ENCODE measurements at regions not wholly inside any gene's neighbourhood (a gene's known extent, or its start where the extent isn't known, plus 50 kb on each side); places are given as distances from the start of the nearest gene placed in this dataset.

- no peak for FAIRE-seq
- Histone ChIP-seq H3K27me3 (ENCODE audit: control insufficient read depth, insufficient read depth, low read length) (no peaks in the 10 kb centered on the region), H3K36me3 (ENCODE audit: control insufficient read depth in 2 of 3, insufficient read depth in 3 of 3, low read length in 3 of 3) (no peaks in the 10 kb centered on the region), H3K4me3 (ENCODE audit: low read length in 3 of 3) (no peak overlapping the region), H3K4me1 (ENCODE audit: control insufficient read depth in 2 of 3, insufficient read depth in 2 of 3, low read depth in 1 of 3, low read length in 3 of 3) (no peaks in the 10 kb centered on the region), H3K9ac (ENCODE audit: low read length in 3 of 3) (no peak overlapping the region), H3K27ac (ENCODE audit: low read depth in 2 of 2, low read length in 2 of 2) (no peak overlapping the region), H3K9me3 (ENCODE audit: control insufficient read depth in 2 of 3, insufficient read depth in 1 of 3, low read length in 3 of 3) (no peaks in the 10 kb centered on the region)
- no peak for TF ChIP-seq CTCF (IDR thresholded peaks at IDR 0.05; ENCODE audit: borderline replicate concordance, extremely low read depth, insufficient read depth)
- intact Hi-C loops (cut with DNase I), result no loop called here
- no peak for DNase-seq
These were observed 231.6 kb downstream of the RBM19 start for GRCh38 chr12:113734503-113734902.

GRCh38 chr12:113732916-113733315 lies 233.2 kb downstream of the RBM19 start:
- TF ChIP-seq CTCF (IDR thresholded peaks at IDR 0.05; ENCODE audit: borderline replicate concordance, extremely low read depth, insufficient read depth), result no peak

GRCh38 chr12:113727651-113728061 lies 238.5 kb downstream of the RBM19 start:
- Histone ChIP-seq H3K4me3 (ENCODE audit: low read length in 3 of 3) (no peak overlapping the region), H3K36me3 (ENCODE audit: control insufficient read depth in 2 of 3, insufficient read depth in 3 of 3, low read length in 3 of 3) (no peaks in the 10 kb centered on the region), H3K27ac (ENCODE audit: low read depth in 2 of 2, low read length in 2 of 2) (no peak overlapping the region), H3K27me3 (ENCODE audit: control insufficient read depth, insufficient read depth, low read length) (no peaks in the 10 kb centered on the region), H3K9ac (ENCODE audit: low read length in 3 of 3) (no peak overlapping the region), H3K4me1 (ENCODE audit: control insufficient read depth in 2 of 3, insufficient read depth in 2 of 3, low read depth in 1 of 3, low read length in 3 of 3) (no peaks in the 10 kb centered on the region), H3K9me3 (ENCODE audit: control insufficient read depth in 2 of 3, insufficient read depth in 1 of 3, low read length in 3 of 3) (peaks cover 0 to 8% (median 2%) of the 10 kb centered on the region in 3 donors)
- FAIRE-seq (no peak), DNase-seq (no peak)
- TF ChIP-seq CTCF (IDR thresholded peaks at IDR 0.05; ENCODE audit: borderline replicate concordance, extremely low read depth, insufficient read depth), result no peak
- intact Hi-C loops (cut with DNase I), result no loop called here

More at GRCh38 chr12:113732916-113733315, 233.2 kb downstream of the RBM19 start:
- FAIRE-seq (no peak), DNase-seq (no peak)
- intact Hi-C loops (cut with DNase I), result no loop called here
- Histone ChIP-seq H3K36me3 (ENCODE audit: control insufficient read depth in 2 of 3, insufficient read depth in 3 of 3, low read length in 3 of 3) (no peaks in the 10 kb centered on the region), H3K4me3 (ENCODE audit: low read length in 3 of 3) (no peak overlapping the region), H3K27ac (ENCODE audit: low read depth in 2 of 2, low read length in 2 of 2) (no peak overlapping the region), H3K4me1 (ENCODE audit: control insufficient read depth in 2 of 3, insufficient read depth in 2 of 3, low read depth in 1 of 3, low read length in 3 of 3) (no peaks in the 10 kb centered on the region), H3K9ac (ENCODE audit: low read length in 3 of 3) (no peak overlapping the region), H3K27me3 (ENCODE audit: control insufficient read depth, insufficient read depth, low read length) (no peaks in the 10 kb centered on the region), H3K9me3 (ENCODE audit: control insufficient read depth in 2 of 3, insufficient read depth in 1 of 3, low read length in 3 of 3) (no peaks in the 10 kb centered on the region)

- DNase-seq, result no peak
- no peak for TF ChIP-seq CTCF (IDR thresholded peaks at IDR 0.05; ENCODE audit: borderline replicate concordance, extremely low read depth, insufficient read depth)
- Histone ChIP-seq H3K27ac (ENCODE audit: low read depth in 2 of 2, low read length in 2 of 2) (no peak overlapping the region), H3K27me3 (ENCODE audit: control insufficient read depth, insufficient read depth, low read length) (no peaks in the 10 kb centered on the region), H3K9ac (ENCODE audit: low read length in 3 of 3) (no peak overlapping the region), H3K9me3 (ENCODE audit: control insufficient read depth in 2 of 3, insufficient read depth in 1 of 3, low read length in 3 of 3) (peaks cover 0 to 8% (median 2%) of the 10 kb centered on the region in 3 donors), H3K4me3 (ENCODE audit: low read length in 3 of 3) (no peak overlapping the region), H3K4me1 (ENCODE audit: control insufficient read depth in 2 of 3, insufficient read depth in 2 of 3, low read depth in 1 of 3, low read length in 3 of 3) (no peaks in the 10 kb centered on the region), H3K36me3 (ENCODE audit: control insufficient read depth in 2 of 3, insufficient read depth in 3 of 3, low read length in 3 of 3) (no peaks in the 10 kb centered on the region)
- intact Hi-C loops (cut with DNase I), result no loop called here
- FAIRE-seq, result no peak
These were observed 239.8 kb downstream of the RBM19 start for GRCh38 chr12:113726254-113726819.

All from kidney (tissue), 13 donors.